ENCODE measurements at regions not wholly inside any gene's neighbourhood (a gene's known extent, or its start where the extent isn't known, plus 50 kb on each side); places are given as distances from the start of the nearest gene placed in this dataset.

GRCh38 chr5:166340039-166340438 lies 1951.4 kb upstream of the WWC1 start:
- ATAC-seq = no peak

GRCh38 chr5:166341740-166342337 lies 1949.6 kb upstream of the WWC1 start:
- ATAC-seq = no peak
- TF ChIP-seq PATZ1 (CRISPR knock-in tag; IDR thresholded peaks at IDR 0.05; ENCODE audit: borderline replicate concordance) (no peak), ISL1 (CRISPR knock-in tag; IDR thresholded peaks at IDR 0.05) (no peak), ZC3H10 (CRISPR knock-in tag; IDR thresholded peaks at IDR 0.05) (no peak), TOX (CRISPR knock-in tag; IDR thresholded peaks at IDR 0.05; ENCODE audit: borderline replicate concordance) (no peak), ARNTL (CRISPR knock-in tag; IDR thresholded peaks at IDR 0.05; ENCODE audit: borderline replicate concordance, low read depth) (no peak), ZFP3 (CRISPR knock-in tag; IDR thresholded peaks at IDR 0.05) (no peak), ZFP30 (CRISPR knock-in tag; IDR thresholded peaks at IDR 0.05) (no peak), OSR1 (CRISPR knock-in tag; IDR thresholded peaks at IDR 0.05) (no peak), RARB (CRISPR knock-in tag; IDR thresholded peaks at IDR 0.05) (no peak), CSDC2 (CRISPR knock-in tag; IDR thresholded peaks at IDR 0.05) (no peak), CREB5 (CRISPR knock-in tag; IDR thresholded peaks at IDR 0.05; ENCODE audit: low read depth) (no peak), TCF4 (CRISPR knock-in tag; IDR thresholded peaks at IDR 0.05; ENCODE audit: borderline replicate concordance) (no peak), POU6F1 (CRISPR knock-in tag; IDR thresholded peaks at IDR 0.05; ENCODE audit: borderline replicate concordance, low read depth) (no peak), PPARA (CRISPR knock-in tag; IDR thresholded peaks at IDR 0.05; ENCODE audit: borderline replicate concordance) (no peak)

More at GRCh38 chr5:166340039-166340438, 1951.4 kb upstream of the WWC1 start:
- TF ChIP-seq CREB5 (CRISPR knock-in tag; IDR thresholded peaks at IDR 0.05; ENCODE audit: low read depth) = no peak
- no peak for TF ChIP-seq POU6F1 (CRISPR knock-in tag; IDR thresholded peaks at IDR 0.05; ENCODE audit: borderline replicate concordance, low read depth)
- TF ChIP-seq ISL1 (CRISPR knock-in tag; IDR thresholded peaks at IDR 0.05) = peak; percentile 71

GRCh38 chr5:166342402-166342801 lies 1949.0 kb upstream of the WWC1 start:
- no peak for ATAC-seq
- no peak for TF ChIP-seq TOX (CRISPR knock-in tag; IDR thresholded peaks at IDR 0.05; ENCODE audit: borderline replicate concordance)
- TF ChIP-seq ZC3H10 (CRISPR knock-in tag; IDR thresholded peaks at IDR 0.05) = no peak
- TF ChIP-seq POU6F1 (CRISPR knock-in tag; IDR thresholded peaks at IDR 0.05; ENCODE audit: borderline replicate concordance, low read depth) = no peak
- no peak for TF ChIP-seq ZNF70 (CRISPR knock-in tag; IDR thresholded peaks at IDR 0.05)
- TF ChIP-seq CSDC2 (CRISPR knock-in tag; IDR thresholded peaks at IDR 0.05) = no peak
- TF ChIP-seq ZNF565 (CRISPR knock-in tag; conservative IDR thresholded peaks at IDR 0.05; ENCODE audit: low read depth) = no peak
- no peak for TF ChIP-seq GLIS3 (CRISPR knock-in tag; IDR thresholded peaks at IDR 0.05)
- no peak for TF ChIP-seq CSRNP3 (CRISPR knock-in tag; IDR thresholded peaks at IDR 0.05)
- TF ChIP-seq OSR1 (CRISPR knock-in tag; IDR thresholded peaks at IDR 0.05) = no peak
- no peak for TF ChIP-seq PATZ1 (CRISPR knock-in tag; IDR thresholded peaks at IDR 0.05; ENCODE audit: borderline replicate concordance)
- no peak for TF ChIP-seq CREB5 (CRISPR knock-in tag; IDR thresholded peaks at IDR 0.05; ENCODE audit: low read depth)

Data from SK-N-SH treated with all-trans-retinoic acid at 6 μM for 48 hours (cell line).